ENCODE measurements at regions not wholly inside any gene's neighbourhood (a gene's known extent, or its start where the extent isn't known, plus 50 kb on each side); places are given as distances from the start of the nearest gene placed in this dataset.
A peak's percentile ranks its signal among the peaks of the same experiment; 100 is the strongest.
"Not testable (repeated sequence)": the region's sequence is repeated elsewhere in the genome, so short reads cannot be mapped to it uniquely, and the experiment has no call there.

DNA sequence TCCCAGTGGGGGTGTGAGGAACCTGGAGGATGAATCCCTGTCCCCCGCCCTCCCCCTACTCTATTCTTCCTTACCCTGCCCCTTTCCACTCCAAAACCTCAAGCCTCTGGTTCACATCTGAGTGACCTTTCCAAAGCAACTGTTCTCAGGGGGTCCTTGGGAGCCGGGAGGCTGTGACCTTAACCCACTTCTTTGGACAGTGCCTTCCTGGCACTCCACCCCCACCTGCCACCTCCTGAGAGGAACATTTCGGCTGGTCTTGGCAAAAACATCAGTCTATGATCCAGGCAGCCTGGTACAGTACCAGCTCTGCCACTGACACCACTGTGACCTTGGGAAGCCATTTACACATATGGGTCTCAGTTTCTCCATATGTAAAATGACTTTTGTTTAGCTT is 121.7 kb downstream of the MRPL14 start:
- Histone ChIP-seq H3K4me3 (ENCODE audit: insufficient read depth, low read depth, low read length) (no peak overlapping the region), H3K36me3 (replicated peaks; ENCODE audit: control insufficient read depth, insufficient read depth, low read length) (no peaks in the 10 kb centered on the region), H3K27me3 (ENCODE audit: control insufficient read depth, insufficient read depth, low read length) (peaks cover 18% of the 10 kb centered on the region)
- DNase-seq, result no peak

- no peak overlapping the region for H3K4me3 ChIP-seq (ENCODE audit: insufficient read depth, low read depth, low read length)
- H3K36me3 ChIP-seq (replicated peaks; ENCODE audit: control insufficient read depth, insufficient read depth, low read length), result no peaks in the 10 kb centered on the region
- H3K27me3 ChIP-seq (ENCODE audit: control insufficient read depth, insufficient read depth, low read length), result peaks cover 18% of the 10 kb centered on the region
- peak; percentile 49 for DNase-seq
Measured at GRCh38 chr6:44004625-44005506, 122.4 kb downstream of the MRPL14 start.

DNA sequence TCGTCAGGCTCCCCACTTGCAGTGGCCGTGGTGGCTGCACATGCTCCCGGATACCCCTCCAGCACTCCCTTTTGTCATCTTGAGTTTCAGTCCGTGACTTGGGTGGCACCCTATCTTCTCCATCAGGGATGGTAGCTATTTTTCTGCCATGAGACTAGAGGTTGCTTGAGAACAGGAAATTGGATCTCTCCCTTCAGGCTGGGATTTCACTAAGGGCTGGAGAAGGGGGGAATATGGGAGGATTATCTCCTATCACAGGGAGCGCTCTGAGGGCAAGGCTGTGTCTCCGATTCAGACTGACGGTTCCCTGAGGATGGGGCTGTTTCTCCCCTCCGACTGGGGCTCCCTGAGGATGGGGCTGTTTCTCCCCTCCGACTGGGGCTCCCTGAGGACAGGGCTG is 123.1 kb downstream of the MRPL14 start:
- H3K4me3 ChIP-seq (ENCODE audit: insufficient read depth, low read depth, low read length), result no peak overlapping the region
- DNase-seq, result peak; percentile 50
- H3K36me3 ChIP-seq (replicated peaks; ENCODE audit: control insufficient read depth, insufficient read depth, low read length), result no peaks in the 10 kb centered on the region
- peaks cover 18% of the 10 kb centered on the region for H3K27me3 ChIP-seq (ENCODE audit: control insufficient read depth, insufficient read depth, low read length)

DNA sequence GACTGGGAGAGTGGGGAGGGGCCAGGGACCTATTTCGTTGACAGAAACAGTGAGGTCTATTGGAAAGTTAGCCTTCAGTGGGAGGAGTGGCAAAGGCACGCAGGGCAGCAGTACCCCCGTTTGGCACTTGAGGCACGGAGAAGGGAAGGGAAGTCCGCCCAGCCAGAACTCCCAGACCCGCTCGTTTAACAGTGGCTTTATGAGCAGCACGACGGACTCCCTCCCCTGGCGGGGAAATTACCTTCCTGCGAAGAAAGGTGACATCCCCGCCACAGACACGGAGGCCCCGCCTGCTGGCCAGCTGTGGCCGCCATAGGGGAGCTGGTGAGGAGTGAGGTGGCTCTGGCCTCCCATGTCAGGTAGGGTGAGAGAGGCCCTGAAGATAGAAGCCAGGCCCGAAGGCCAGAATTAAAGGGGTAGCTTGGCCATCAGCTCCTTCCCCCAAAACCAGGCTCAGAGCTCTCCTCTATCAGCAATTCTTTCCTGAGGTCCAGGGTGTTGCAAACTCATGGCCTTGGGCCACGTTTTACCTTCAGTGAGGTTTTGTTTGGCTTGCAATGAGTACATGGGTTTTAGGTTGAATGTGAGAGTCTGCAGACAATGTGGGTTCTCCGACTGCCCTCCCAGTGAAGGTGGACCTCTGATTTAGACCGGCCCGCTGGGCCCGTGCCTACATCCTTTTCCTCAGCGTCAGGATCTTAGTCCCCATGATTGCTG is 123.7 kb downstream of the MRPL14 start:
- DNase-seq, result peak; percentile 78
- peak overlapping the region; percentile 50 for H3K4me3 ChIP-seq (ENCODE audit: insufficient read depth, low read depth, low read length)
- no peaks in the 10 kb centered on the region for H3K36me3 ChIP-seq (replicated peaks; ENCODE audit: control insufficient read depth, insufficient read depth, low read length)
- peaks cover 18% of the 10 kb centered on the region for H3K27me3 ChIP-seq (ENCODE audit: control insufficient read depth, insufficient read depth, low read length)

GRCh38 chr6:44002593-44003344 is 124.5 kb downstream of the MRPL14 start:
- peak; percentile 93 for DNase-seq
- peak overlapping the region; percentile 50 for H3K4me3 ChIP-seq (ENCODE audit: insufficient read depth, low read depth, low read length)
- peaks cover 18% of the 10 kb centered on the region for H3K27me3 ChIP-seq (ENCODE audit: control insufficient read depth, insufficient read depth, low read length)
- no peaks in the 10 kb centered on the region for H3K36me3 ChIP-seq (replicated peaks; ENCODE audit: control insufficient read depth, insufficient read depth, low read length)

DNA sequence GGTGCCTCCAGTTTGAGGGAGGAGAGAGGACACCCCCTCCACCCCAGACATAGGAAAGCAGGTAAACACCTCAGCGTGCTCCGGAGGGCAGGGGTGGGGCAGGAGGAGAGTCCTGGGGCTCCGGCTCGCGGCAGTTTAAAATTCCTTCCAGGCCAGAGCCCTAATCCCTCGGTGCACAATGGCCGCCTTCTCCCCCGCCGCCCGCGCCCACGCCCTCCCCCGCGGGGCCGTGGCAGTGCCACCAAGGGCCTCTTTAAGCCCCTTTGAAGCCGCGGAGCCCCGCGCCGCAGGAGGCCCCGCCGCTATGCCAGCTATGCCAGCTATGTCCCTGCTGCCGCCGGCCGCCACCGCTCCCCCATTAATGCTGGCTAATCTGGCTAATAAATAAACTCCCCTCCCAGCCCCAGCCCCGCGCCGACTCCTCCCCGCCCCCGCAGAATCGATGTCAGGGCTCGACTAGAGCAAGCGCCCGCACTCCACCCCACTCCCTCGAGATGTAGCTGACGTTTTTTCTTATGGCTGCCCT is 125.1 kb downstream of the MRPL14 start:
- Histone ChIP-seq H3K36me3 (replicated peaks; ENCODE audit: control insufficient read depth, insufficient read depth, low read length) (no peaks in the 10 kb centered on the region), H3K27me3 (ENCODE audit: control insufficient read depth, insufficient read depth, low read length) (peaks cover 18% of the 10 kb centered on the region), H3K4me3 (ENCODE audit: insufficient read depth, low read depth, low read length) (peak overlapping the region; percentile 50)
- DNase-seq, result peak; percentile 92

GRCh38 chr6:44001318-44002066 is 125.8 kb downstream of the MRPL14 start:
- no peaks in the 10 kb centered on the region for H3K36me3 ChIP-seq (replicated peaks; ENCODE audit: control insufficient read depth, insufficient read depth, low read length)
- H3K27me3 ChIP-seq (ENCODE audit: control insufficient read depth, insufficient read depth, low read length), result peaks cover 18% of the 10 kb centered on the region
- H3K4me3 ChIP-seq (ENCODE audit: insufficient read depth, low read depth, low read length), result peak overlapping the region; percentile 50
- peak; percentile 90 for DNase-seq

DNA sequence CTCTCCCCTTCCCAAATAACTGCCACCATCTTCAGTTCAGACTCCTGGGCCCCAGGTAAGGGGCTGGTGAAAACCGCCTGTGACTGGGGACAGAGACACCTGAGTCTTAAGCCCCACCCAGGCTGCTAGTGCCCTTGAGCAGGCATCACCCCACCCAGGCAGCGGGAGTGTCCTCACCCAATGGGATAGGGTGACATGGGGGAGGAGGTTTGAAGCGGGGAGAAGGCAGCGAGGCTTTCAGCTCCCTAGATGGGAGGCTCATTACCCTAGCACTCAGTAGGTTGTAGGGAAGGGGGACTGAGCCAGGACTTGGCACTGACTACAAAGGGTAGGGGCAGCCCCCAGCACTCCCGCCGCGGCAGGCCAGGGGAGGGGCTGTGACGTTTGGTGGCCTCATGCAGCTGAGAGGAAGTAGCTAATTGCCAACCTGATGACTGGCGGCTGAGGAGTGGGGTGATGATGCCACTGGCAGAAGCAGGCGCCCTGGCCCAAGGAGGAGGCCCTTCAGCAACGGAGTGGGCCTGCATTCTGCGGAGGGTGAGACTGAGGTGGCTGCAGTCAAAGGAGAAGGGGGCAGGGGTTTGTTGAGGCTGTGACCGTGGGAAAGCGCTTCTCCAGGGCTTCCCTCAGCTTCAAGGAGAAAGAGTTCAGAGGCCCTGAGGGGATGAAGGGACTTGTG is 126.9 kb downstream of the MRPL14 start:
- peak; percentile 54 for DNase-seq
- Histone ChIP-seq H3K27me3 (ENCODE audit: control insufficient read depth, insufficient read depth, low read length) (peaks cover 18% of the 10 kb centered on the region), H3K4me3 (ENCODE audit: insufficient read depth, low read depth, low read length) (no peak overlapping the region), H3K36me3 (replicated peaks; ENCODE audit: control insufficient read depth, insufficient read depth, low read length) (no peaks in the 10 kb centered on the region)

GRCh38 chr6:43999628-44000027 is 127.6 kb downstream of the MRPL14 start:
- Histone ChIP-seq H3K4me3 (ENCODE audit: insufficient read depth, low read depth, low read length) (no peak overlapping the region), H3K36me3 (replicated peaks; ENCODE audit: control insufficient read depth, insufficient read depth, low read length) (no peaks in the 10 kb centered on the region), H3K27me3 (ENCODE audit: control insufficient read depth, insufficient read depth, low read length) (peaks cover 18% of the 10 kb centered on the region)
- no peak for DNase-seq

DNA sequence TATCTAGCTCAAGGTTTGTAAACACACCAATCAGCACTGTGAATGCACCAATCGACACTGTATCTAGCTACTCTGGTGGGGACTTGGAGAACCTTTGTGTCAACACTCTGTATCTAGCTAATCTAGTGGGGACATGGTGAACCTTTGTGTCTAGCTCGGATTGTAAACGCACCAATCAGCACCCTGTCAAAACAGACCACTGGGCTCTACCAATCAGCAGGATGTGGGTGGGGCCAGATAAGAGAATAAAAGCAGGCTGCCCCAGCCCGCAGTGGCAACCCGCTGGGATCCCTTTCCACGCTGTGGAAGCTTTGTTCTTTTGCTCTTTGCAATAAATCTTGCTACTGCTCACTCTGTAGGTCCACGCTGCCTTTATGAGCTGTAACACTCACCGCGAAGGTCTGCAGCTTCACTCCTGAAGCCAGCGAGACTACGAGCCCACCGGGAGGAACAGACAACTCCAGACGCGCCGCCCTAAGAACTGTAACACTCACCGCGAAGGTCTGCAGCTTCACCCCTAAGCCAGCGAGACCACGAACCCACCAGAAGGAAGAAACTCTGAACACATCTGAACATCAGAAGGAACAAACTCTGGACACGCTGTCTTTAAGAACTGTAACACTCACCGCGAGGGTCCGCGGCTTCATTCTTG is 128.5 kb downstream of the MRPL14 start:
- DNase-seq; H3K4me3 ChIP-seq (ENCODE audit: insufficient read depth, low read depth, low read length); H3K36me3 ChIP-seq (replicated peaks; ENCODE audit: control insufficient read depth, insufficient read depth, low read length): not testable (repeated sequence)
- peaks cover 12% of the 10 kb centered on the region for H3K27me3 ChIP-seq (ENCODE audit: control insufficient read depth, insufficient read depth, low read length)

DNA sequence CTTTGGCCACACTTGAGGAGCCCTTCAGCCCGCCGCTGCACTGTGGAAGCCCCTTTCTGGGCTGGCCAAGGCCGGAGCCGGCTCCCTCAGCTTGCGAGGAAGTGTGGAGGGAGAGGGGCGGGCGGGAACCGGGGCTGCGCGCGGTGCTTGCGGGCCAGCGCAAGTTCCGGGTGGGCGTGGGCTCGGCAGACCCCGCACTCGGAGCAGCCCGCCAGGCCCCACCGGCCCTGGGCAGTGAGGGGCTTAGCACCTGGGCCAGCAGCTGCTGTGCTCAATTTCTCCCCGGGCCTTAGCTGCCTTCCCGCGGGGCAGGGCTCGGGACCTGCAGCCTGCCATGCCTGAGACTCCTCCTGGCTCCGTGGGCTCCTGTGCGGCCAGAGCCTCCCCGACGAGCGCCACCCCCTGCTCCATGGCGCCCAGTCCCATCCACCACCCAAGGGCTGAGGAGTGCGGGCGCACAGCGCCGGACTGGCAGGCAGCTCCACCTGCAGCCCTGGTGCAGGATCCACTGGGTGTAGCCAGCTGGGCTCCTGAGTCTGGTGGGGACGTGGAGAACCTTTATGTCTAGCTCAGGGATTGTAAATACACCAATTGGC is 129.2 kb downstream of the MRPL14 start:
- not testable (repeated sequence) for H3K36me3 ChIP-seq (replicated peaks; ENCODE audit: control insufficient read depth, insufficient read depth, low read length); DNase-seq; H3K4me3 ChIP-seq (ENCODE audit: insufficient read depth, low read depth, low read length); H3K27me3 ChIP-seq (ENCODE audit: control insufficient read depth, insufficient read depth, low read length)

DNA sequence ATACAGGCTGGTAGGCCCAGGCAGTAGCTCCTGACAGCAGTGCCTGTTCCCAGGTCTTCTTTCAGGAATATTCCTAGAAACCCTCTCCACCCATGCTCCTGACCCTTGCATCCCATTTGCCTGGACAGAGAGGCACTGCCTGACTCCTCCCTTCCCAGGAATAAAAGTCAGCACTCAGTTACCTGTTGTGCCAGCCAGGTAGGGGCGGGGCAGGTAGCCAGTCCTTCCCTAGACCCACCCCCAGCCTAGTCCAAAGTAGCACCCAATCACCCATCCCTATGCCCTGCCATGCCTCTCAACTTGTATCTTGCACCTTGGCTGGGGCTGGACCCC is 129.9 kb downstream of the MRPL14 start:
- no peak overlapping the region for H3K4me3 ChIP-seq (ENCODE audit: insufficient read depth, low read depth, low read length)

More for the DNA sequence above, 129.9 kb downstream of the MRPL14 start:
- no peak for DNase-seq
- no peaks in the 10 kb centered on the region for H3K36me3 ChIP-seq (replicated peaks; ENCODE audit: control insufficient read depth, insufficient read depth, low read length)
- H3K27me3 ChIP-seq (ENCODE audit: control insufficient read depth, insufficient read depth, low read length), result no peaks in the 10 kb centered on the region; the same call in 1 of the 2 replicates

Measured in H7 (cell line).